PC-9 (cell line): ENCODE measurements at regions not wholly inside any gene's neighbourhood (a gene's known extent, or its start where the extent isn't known, plus 50 kb on each side); places are given as distances from the start of the nearest gene placed in this dataset.

Experiments
- EZH2 ChIP-seq: fragments of 200-600 bp; sonication (generic); IDR thresholded peaks from 2 replicates; pipeline ENCODE4 v1.8.0; 2017; ENCODE audit warnings: antibody characterized with exemption, low read depth
- TF ChIP-seq, protein P1 (sequence below): fragments of 200-600 bp; sonication (generic); conservative IDR thresholded peaks from 2 replicates; pipeline ENCODE4 v1.6.1; 2017; ENCODE audit warnings: mixed run types, antibody characterized with exemption, mild to moderate bottlenecking, moderate library complexity

DNA sequence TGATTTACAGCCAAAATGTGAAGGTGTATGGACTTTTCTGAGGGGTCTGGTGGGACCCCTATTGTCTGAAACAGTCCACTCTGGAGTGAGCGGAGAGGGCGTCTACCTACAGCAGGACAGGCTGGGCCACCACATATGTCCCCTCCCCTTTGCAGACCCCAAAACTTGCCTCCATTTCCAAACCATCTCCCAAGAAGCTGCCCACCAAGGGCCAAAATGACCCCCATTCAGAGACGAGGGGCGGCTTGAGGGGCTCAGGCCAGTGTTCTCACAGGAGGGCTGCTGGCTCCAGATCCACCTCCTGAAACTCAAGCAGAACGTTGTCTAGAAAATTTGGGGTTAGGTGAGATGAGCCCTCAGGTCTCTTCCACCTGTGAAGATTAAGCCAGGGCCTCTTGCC, 161.1 kb upstream of the SALL3 start:
- TF ChIP-seq EZH2: no peak
- TF ChIP-seq, protein P1, sequence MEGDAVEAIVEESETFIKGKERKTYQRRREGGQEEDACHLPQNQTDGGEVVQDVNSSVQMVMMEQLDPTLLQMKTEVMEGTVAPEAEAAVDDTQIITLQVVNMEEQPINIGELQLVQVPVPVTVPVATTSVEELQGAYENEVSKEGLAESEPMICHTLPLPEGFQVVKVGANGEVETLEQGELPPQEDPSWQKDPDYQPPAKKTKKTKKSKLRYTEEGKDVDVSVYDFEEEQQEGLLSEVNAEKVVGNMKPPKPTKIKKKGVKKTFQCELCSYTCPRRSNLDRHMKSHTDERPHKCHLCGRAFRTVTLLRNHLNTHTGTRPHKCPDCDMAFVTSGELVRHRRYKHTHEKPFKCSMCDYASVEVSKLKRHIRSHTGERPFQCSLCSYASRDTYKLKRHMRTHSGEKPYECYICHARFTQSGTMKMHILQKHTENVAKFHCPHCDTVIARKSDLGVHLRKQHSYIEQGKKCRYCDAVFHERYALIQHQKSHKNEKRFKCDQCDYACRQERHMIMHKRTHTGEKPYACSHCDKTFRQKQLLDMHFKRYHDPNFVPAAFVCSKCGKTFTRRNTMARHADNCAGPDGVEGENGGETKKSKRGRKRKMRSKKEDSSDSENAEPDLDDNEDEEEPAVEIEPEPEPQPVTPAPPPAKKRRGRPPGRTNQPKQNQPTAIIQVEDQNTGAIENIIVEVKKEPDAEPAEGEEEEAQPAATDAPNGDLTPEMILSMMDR: no peak
